H9 (cell line): ENCODE measurements at regions not wholly inside any gene's neighbourhood (a gene's known extent, or its start where the extent isn't known, plus 50 kb on each side); places are given as distances from the start of the nearest gene placed in this dataset.

ENCODE experiments used
- DNase-seq: peaks from one replicate; pipeline ENCODE4 v3.0.0-alpha.2; 2017
- H2AFZ ChIP-seq: one replicate; pipeline ENCODE4 v1.6.1; 2013; ENCODE audit warnings: mild to moderate bottlenecking, low read length, control low read depth, moderate library complexity
- H2AK5ac ChIP-seq: 2 replicates; pipeline ENCODE4 v1.6.1; 2013; ENCODE audit warnings: low read length, control low read depth, mixed read lengths; ENCODE audit not compliant: insufficient read length
- H2BK120ac ChIP-seq: one replicate; pipeline ENCODE4 v1.6.1; 2013; ENCODE audit warnings: low read depth, mild to moderate bottlenecking, low read length, control low read depth, inconsistent platforms; ENCODE audit not compliant: poor library complexity, severe bottlenecking
- H2BK12ac ChIP-seq: 2 replicates; pipeline ENCODE4 v1.6.1; 2013; ENCODE audit warnings: low read length, control low read depth, mixed read lengths, low read depth; ENCODE audit not compliant: insufficient read length
- H2BK15ac ChIP-seq: 2 replicates; pipeline ENCODE4 v1.6.1; 2013; ENCODE audit warnings: low read depth, low read length, control low read depth
- H2BK20ac ChIP-seq: one replicate; pipeline ENCODE4 v1.6.1; 2013; ENCODE audit warnings: low read depth, mild to moderate bottlenecking, low read length, control low read depth, inconsistent platforms; ENCODE audit not compliant: poor library complexity, severe bottlenecking
- H2BK5ac ChIP-seq: 2 replicates; pipeline ENCODE4 v1.6.1; 2013; ENCODE audit warnings: low read length, control low read depth, mixed read lengths; ENCODE audit not compliant: insufficient read length
- H3K14ac ChIP-seq: 2 replicates; pipeline ENCODE4 v1.6.1; 2013; ENCODE audit warnings: low read length, control low read depth; ENCODE audit not compliant: insufficient read depth
- H3K18ac ChIP-seq: 2 replicates; pipeline ENCODE4 v1.6.1; 2013; ENCODE audit warnings: low read depth, mild to moderate bottlenecking, mixed read lengths, low read length, control low read depth; ENCODE audit not compliant: insufficient read length
- H3K23ac ChIP-seq: 2 replicates; pipeline ENCODE4 v1.6.1; 2013; ENCODE audit warnings: low read length, control low read depth, mixed read lengths, low read depth; ENCODE audit not compliant: insufficient read length
- H3K23me2 ChIP-seq: 2 replicates; pipeline ENCODE4 v1.6.1; 2013; ENCODE audit warnings: low read depth, mild to moderate bottlenecking, mixed read lengths, low read length, control low read depth; ENCODE audit not compliant: insufficient read length, poor library complexity, severe bottlenecking
- H3K27ac ChIP-seq: 2 replicates; pipeline ENCODE4 v1.5.1; 2013; ENCODE audit warnings: low read length, control low read depth, mixed read lengths, low read depth; ENCODE audit not compliant: insufficient read length
- H3K27me3 ChIP-seq: 2 replicates; pipeline ENCODE4 v1.6.1; 2013; ENCODE audit warnings: low read length, control low read depth, inconsistent platforms; ENCODE audit not compliant: insufficient read depth
- H3K4ac ChIP-seq: 2 replicates; pipeline ENCODE4 v1.6.1; 2013; ENCODE audit warnings: low read depth, mild to moderate bottlenecking, control low read depth, inconsistent platforms, low read length, moderate library complexity
- H3K4me1 ChIP-seq: 2 replicates; pipeline ENCODE4 v1.6.1; 2013; ENCODE audit warnings: low read length, control low read depth, inconsistent platforms; ENCODE audit not compliant: insufficient read depth
- H3K4me2 ChIP-seq: 2 replicates; pipeline ENCODE4 v1.6.1; 2013; ENCODE audit warnings: low read length, control low read depth, mixed read lengths; ENCODE audit not compliant: insufficient read length, insufficient read depth
- H3K56ac ChIP-seq: 2 replicates; pipeline ENCODE4 v1.6.1; 2013; ENCODE audit warnings: low read depth, mild to moderate bottlenecking, mixed read lengths, low read length, control low read depth; ENCODE audit not compliant: insufficient read length
- H3K79me1 ChIP-seq: 2 replicates; pipeline ENCODE4 v1.6.1; 2013; ENCODE audit warnings: low read depth, mild to moderate bottlenecking, moderate library complexity, low read length, control low read depth, inconsistent platforms; ENCODE audit not compliant: insufficient read depth, poor library complexity, severe bottlenecking
- H3K79me2 ChIP-seq: 2 replicates; pipeline ENCODE4 v1.6.1; 2013; ENCODE audit warnings: low read length, control low read depth, inconsistent platforms; ENCODE audit not compliant: insufficient read depth
- H3K9ac ChIP-seq: 2 replicates; pipeline ENCODE4 v1.6.1; 2013; ENCODE audit warnings: low read length, control low read depth, mixed read lengths; ENCODE audit not compliant: insufficient read length; ENCODE audit errors: extremely low read depth
- H3K9me3 ChIP-seq: one replicate; pipeline ENCODE4 v1.6.1; 2013; ENCODE audit warnings: low read depth, low read length, inconsistent platforms; ENCODE audit not compliant: control insufficient read depth
- H3T11ph ChIP-seq: one replicate; pipeline ENCODE4 v1.6.1; 2013; ENCODE audit warnings: mild to moderate bottlenecking, low read length, control low read depth, inconsistent platforms
- H4K20me1 ChIP-seq: one replicate; pipeline ENCODE4 v1.6.1; 2013; ENCODE audit not compliant: control insufficient read depth, insufficient read length, insufficient read depth
- H4K5ac ChIP-seq: 2 replicates; pipeline ENCODE4 v1.6.1; 2013; ENCODE audit warnings: low read depth, mild to moderate bottlenecking, mixed read lengths, low read length, control low read depth; ENCODE audit not compliant: insufficient read length
- H4K8ac ChIP-seq: replicated peaks from 2 replicates; pipeline ENCODE4 v1.6.1; 2013; ENCODE audit warnings: low read length, control low read depth, mixed read lengths, low read depth; ENCODE audit not compliant: insufficient read length
- H4K91ac ChIP-seq: 2 replicates; pipeline ENCODE4 v1.6.1; 2013; ENCODE audit warnings: low read depth, mild to moderate bottlenecking, moderate library complexity, mixed read lengths, low read length, control low read depth; ENCODE audit not compliant: insufficient read length
- H3K27ac Mint-ChIP-seq, 3 experiments: 2 replicates in 2 of 3; 3 replicates in 1 of 3; pipeline ENCODE4 v1.8.0; 2020 to 2021; ENCODE audit warnings: mixed read lengths in 3 of 3, mild to moderate bottlenecking in 1 of 3, moderate library complexity in 1 of 3
- H3K27me3 Mint-ChIP-seq: 2 replicates; pipeline ENCODE4 v1.8.0; 2021; ENCODE audit warnings: low read depth, mild to moderate bottlenecking, moderate library complexity, mixed read lengths
- H3K36me3 Mint-ChIP-seq, 3 experiments: 2 replicates in 2 of 3; 3 replicates in 1 of 3; pipeline ENCODE4 v1.8.0; 2020 to 2021; ENCODE audit warnings: low read depth in 3 of 3, mixed read lengths in 3 of 3; ENCODE audit not compliant: insufficient read depth in 1 of 3
- H3K4me1 Mint-ChIP-seq, 2 experiments: 2 replicates each; pipeline ENCODE4 v1.8.0; 2020; ENCODE audit warnings: mixed read lengths in 2 of 2
- H3K4me3 Mint-ChIP-seq, 2 experiments: 2 replicates in 1 of 2; 3 replicates in 1 of 2; pipeline ENCODE4 v1.8.0; 2020 to 2021; ENCODE audit warnings: mild to moderate bottlenecking in 2 of 2, mixed read lengths in 2 of 2, moderate library complexity in 1 of 2
- H3K9me3 Mint-ChIP-seq, 2 experiments: 2 replicates in 1 of 2; 3 replicates in 1 of 2; pipeline ENCODE4 v1.8.0; 2020; ENCODE audit warnings: mild to moderate bottlenecking in 2 of 2, mixed read lengths in 2 of 2, moderate library complexity in 1 of 2
- CTCF ChIP-seq: fragments of 200-600 bp; sonication (generic); conservative IDR thresholded peaks from 3 replicates; pipeline ENCODE4 v1.8.0; 2021; ENCODE audit warnings: antibody characterized with exemption, mild to moderate bottlenecking
- WGBS: extraction: QIAGEN DNeasy Blood & Tissue Kit; methylation state at CpG from one replicate; pipeline ENCODE4 v1.1.7; 2013; ENCODE audit warnings: missing lambda C conversion rate, low lambda C conversion rate, mixed read lengths; ENCODE audit not compliant: insufficient read length; ENCODE audit errors: extremely low coverage; 5-methylcytosine and 5-hydroxymethylcytosine counted together

GRCh38 chr3:106590216-106590615 lies 721.4 kb upstream of the CBLB start:
- H3K56ac ChIP-seq = no peak overlapping the region
- H4K20me1 ChIP-seq = no peaks in the 10 kb centered on the region
- no peaks in the 10 kb centered on the region for H3K4me1 ChIP-seq
- H3K9ac ChIP-seq = no peak overlapping the region
- Mint-ChIP-seq H3K9me3 (no peaks in the 10 kb centered on the region; a peak in 2 of 5 replicates), H3K27ac (no peak overlapping the region), H3K4me3 (no peak overlapping the region), H3K27me3 (no peaks in the 10 kb centered on the region), H3K36me3 (no peaks in the 10 kb centered on the region), H3K4me1 (peaks cover 0 to 8% of the 10 kb centered on the region in 2 experiments; a peak in 1 of 4 replicates)
- H2BK120ac ChIP-seq = no peak overlapping the region
- no peaks in the 10 kb centered on the region for H3K79me1 ChIP-seq
- WGBS = no CpG with 5 or more reads among the region's 1 CpG
- no peak for TF ChIP-seq CTCF
- no peak overlapping the region for H3K14ac ChIP-seq
- no peak overlapping the region for H3K18ac ChIP-seq
- H3T11ph ChIP-seq = no peak overlapping the region
- no peak for DNase-seq
- H3K23ac ChIP-seq = no peak overlapping the region
- no peak overlapping the region for H3K4ac ChIP-seq
- no peaks in the 10 kb centered on the region for H3K27me3 ChIP-seq
- no peak overlapping the region for H2AK5ac ChIP-seq
- H2BK12ac ChIP-seq = no peak overlapping the region
- no peak overlapping the region for H3K27ac ChIP-seq
- H2BK15ac ChIP-seq = no peak overlapping the region
- no peak overlapping the region for H2AFZ ChIP-seq
- H4K8ac ChIP-seq = no peak overlapping the region
- no peaks in the 10 kb centered on the region for H3K23me2 ChIP-seq
- no peak overlapping the region for H2BK20ac ChIP-seq
- no peak overlapping the region for H4K5ac ChIP-seq
- no peaks in the 10 kb centered on the region for H3K9me3 ChIP-seq
- no peak overlapping the region for H2BK5ac ChIP-seq
- H3K79me2 ChIP-seq = no peaks in the 10 kb centered on the region
- no peak overlapping the region for H4K91ac ChIP-seq
- no peak overlapping the region for H3K4me2 ChIP-seq
